K562 (cell line): ENCODE measurements at regions not wholly inside any gene's neighbourhood (a gene's known extent, or its start where the extent isn't known, plus 50 kb on each side); places are given as distances from the start of the nearest gene placed in this dataset.

ENCODE experiments used
- ATAC-seq: fragments of 200-7000 bp; cut with Tn5 transposase; 3 replicates; pipeline ENCODE4 v1.9.1; 2020; ENCODE audit warnings: moderate library complexity
- BruUV-seq: library from RNA; stranded (reverse); fragments of 400-500 nt; replicated peaks from 2 replicates; lab custom pipeline; 2021; lab: Mats Ljungman, UMichigan
- CTCF ChIA-PET: fragments of 300-600 bp; formaldehyde crosslinking; extraction: SDS; loops from one replicate; lab custom pipeline; 2021; ENCODE audit warnings: low intra/inter-chr PET ratio; lab: Yijun Ruan, JAX
- POLR2A ChIA-PET: fragments of 300-600, 350-650 bp; sonication (Branson Sonifier 250); formaldehyde crosslinking; extraction: SDS; loops from one replicate; lab custom pipeline; 2021; ENCODE audit warnings: antibody characterized with exemption, inconsistent platforms; lab: Yijun Ruan, JAX
- DNase-seq, 4 experiments: peaks; one replicate each; pipeline versions ENCODE4 v3.0.0 to v3.0.0-alpha.2; 2011 to 2018; ENCODE audit warnings: low spot score in 3 of 4, mixed read lengths in 3 of 4; ENCODE audit errors: extremely low read depth in 1 of 4
- FAIRE-seq: peaks from 2 replicates; lab custom pipeline; 2011; peaks lifted over from hg19 to GRCh38; lab: Jason Lieb, UNC
- H2AFZ ChIP-seq: 2 replicates; pipeline ENCODE4 v1.6.0; 2011; ENCODE audit warnings: low read depth, low read length, control low read depth, inconsistent platforms
- H3K27ac ChIP-seq: fragments of 200-600 bp; 3 replicates; pipeline ENCODE4 v1.8.0; 2011; ENCODE audit warnings: low read depth, mild to moderate bottlenecking, control low read depth, inconsistent platforms, low read length, moderate library complexity, mixed read lengths; ENCODE audit errors: extremely low read depth
- H3K27me3 ChIP-seq, 2 experiments: fragments of 300-600 bp in 1 of 2; 2 replicates in 1 of 2; 3 replicates in 1 of 2; pipeline versions ENCODE4 v1.6.0 to v1.8.0; 2011; ENCODE audit warnings: inconsistent platforms in 2 of 2, low read length in 2 of 2, mild to moderate bottlenecking in 1 of 2, mixed read lengths in 1 of 2, moderate library complexity in 1 of 2; ENCODE audit not compliant: control insufficient read depth in 2 of 2, insufficient read depth in 2 of 2
- H3K36me3 ChIP-seq: fragments of 300-600 bp; 3 replicates; pipeline ENCODE4 v1.8.0; 2011; ENCODE audit warnings: mild to moderate bottlenecking, low read length, inconsistent platforms; ENCODE audit not compliant: control insufficient read depth, insufficient read depth
- H3K4me1 ChIP-seq, 2 experiments: fragments of 200-600 bp in 1 of 2; replicated peaks in 1 of 2; 2 replicates in 1 of 2; 3 replicates in 1 of 2; pipeline versions ENCODE4 v1.5.1 to v1.8.0; 2011; ENCODE audit warnings: inconsistent platforms in 2 of 2, low read length in 2 of 2, mild to moderate bottlenecking in 1 of 2, mixed read lengths in 1 of 2, moderate library complexity in 1 of 2; ENCODE audit not compliant: control insufficient read depth in 2 of 2, insufficient read depth in 2 of 2
- H3K4me2 ChIP-seq: 2 replicates; pipeline ENCODE4 v1.6.1; 2011; ENCODE audit warnings: low read length, control low read depth, inconsistent platforms, mixed read lengths; ENCODE audit not compliant: insufficient read depth
- H3K4me3 ChIP-seq: fragments of 200-600 bp; sonication (generic), shearing (Covaris generic); 2 replicates; pipeline ENCODE4 v1.5.1; 2016; ENCODE audit warnings: control low read depth, inconsistent platforms
- H3K79me2 ChIP-seq: fragments of 200-600 bp; 3 replicates; pipeline ENCODE4 v1.8.0; 2011; ENCODE audit warnings: low read length, inconsistent platforms; ENCODE audit not compliant: control insufficient read depth, insufficient read depth
- H3K9ac ChIP-seq, 2 experiments: 2 replicates each; pipeline versions ENCODE4 v1.6.0 to v1.6.1; 2011; ENCODE audit warnings: low read depth in 2 of 2, low read length in 2 of 2, control low read depth in 1 of 2, inconsistent platforms in 1 of 2, mild to moderate bottlenecking in 1 of 2, mixed read lengths in 1 of 2; ENCODE audit not compliant: insufficient read depth in 1 of 2
- H3K9me1 ChIP-seq: one replicate; pipeline ENCODE4 v1.6.0; 2011; ENCODE audit warnings: inconsistent platforms, mild to moderate bottlenecking, low read length, moderate library complexity; ENCODE audit not compliant: control insufficient read depth, insufficient read depth
- H3K9me3 ChIP-seq: replicated peaks from 2 replicates; pipeline ENCODE4 v1.5.1; 2011; ENCODE audit warnings: low read depth, low read length, inconsistent platforms; ENCODE audit not compliant: control insufficient read depth, insufficient read depth
- H4K20me1 ChIP-seq: replicated peaks from 2 replicates; pipeline ENCODE4 v1.6.1; 2011; ENCODE audit warnings: low read length, inconsistent platforms, mixed read lengths; ENCODE audit not compliant: control insufficient read depth, insufficient read depth
- GABPB2 ChIP-seq: fragments of 250-450 bp; sonication (Bioruptor Pico); conservative IDR thresholded peaks from 2 replicates; pipeline ENCODE4 v1.5.1; 2021; ENCODE audit warnings: mild to moderate bottlenecking
- GATAD2B ChIP-seq: fragments of 450-650 bp; IDR thresholded peaks from 2 replicates; pipeline ENCODE4 v1.6.1; 2017; ENCODE audit warnings: mild to moderate bottlenecking, borderline replicate concordance
- LARP7 ChIP-seq: fragments of 450-650 bp; IDR thresholded peaks from 2 replicates; pipeline ENCODE4 v1.6.1; 2016
- NCOR1 ChIP-seq: fragments of 450-650 bp; IDR thresholded peaks from 2 replicates; pipeline ENCODE4 v1.6.1; 2016; ENCODE audit warnings: mild to moderate bottlenecking, moderate library complexity
- NFIC ChIP-seq: fragments of 450-650 bp; IDR thresholded peaks from 2 replicates; pipeline ENCODE4 v1.6.1; 2017; ENCODE audit warnings: mild to moderate bottlenecking, inconsistent platforms
- NFRKB ChIP-seq: fragments of 450-650 bp; IDR thresholded peaks from 2 replicates; pipeline ENCODE4 v1.6.1; 2016; ENCODE audit warnings: low read depth
- POU5F1 ChIP-seq: fragments of 150-350 bp; IDR thresholded peaks from 2 replicates; pipeline ENCODE4 v1.6.1; 2014; ENCODE audit warnings: borderline replicate concordance, low read length, low read depth, mild to moderate bottlenecking; ENCODE audit not compliant: partially characterized antibody
- ZNF655 ChIP-seq: fragments of 250-450 bp; sonication (Bioruptor Pico); IDR thresholded peaks from 2 replicates; pipeline ENCODE4 v1.5.0; 2021
- WGBS: fragments of 100-300 bp; shearing (Covaris generic); methylation state at CpG from one replicate; pipeline ENCODE4 v1.1.6; 2016; ENCODE audit warnings: low coverage, mixed read lengths; ENCODE audit not compliant: insufficient coverage; ENCODE audit errors: missing lambda C conversion rate; 5-methylcytosine and 5-hydroxymethylcytosine counted together
- in situ Hi-C: fragments of 300-500 bp; cut with MboI; formaldehyde crosslinking; loops from 4 replicates; pipeline ENCODE4 v1.15.0; 2018; ENCODE audit warnings: inconsistent platforms, mixed read lengths
- intact Hi-C: fragments of 100-400 bp; cut with micrococcal nuclease; formaldehyde crosslinking; loops from 2 replicates; pipeline ENCODE4 v1.14.2; 2022

GRCh38 chr2:195320413-195320973 lies 336.5 kb upstream of the SLC39A10 start:
- DNase-seq (no peak), FAIRE-seq (no peak), ATAC-seq (no peak)
- Histone ChIP-seq H3K36me3 (no peaks in the 10 kb centered on the region), H3K27ac (no peak overlapping the region), H3K4me1 (no peaks in the 10 kb centered on the region; a peak in 2 of 5 replicates), H4K20me1 (no peaks in the 10 kb centered on the region), H3K9ac (no peak overlapping the region), H2AFZ (no peak overlapping the region), H3K4me3 (no peak overlapping the region), H3K9me1 (no peaks in the 10 kb centered on the region), H3K9me3 (peaks cover 4% of the 10 kb centered on the region; the same call in 1 of the 2 replicates), H3K27me3 (no peaks in the 10 kb centered on the region), H3K4me2 (no peak overlapping the region), H3K79me2 (no peaks in the 10 kb centered on the region)
- WGBS = 92% methylated on average over 1 of the region's 1 CpG
- TF ChIP-seq POU5F1 = no peak
- no peak for TF ChIP-seq LARP7
- no peak for TF ChIP-seq NFRKB
- no peak for TF ChIP-seq ZNF655 (CRISPR knock-in tag)
- TF ChIP-seq NCOR1 = no peak
- no peak for TF ChIP-seq GABPB2
- TF ChIP-seq GATAD2B = no peak
- TF ChIP-seq NFIC = no peak
- intact Hi-C loops = loop anchor here (5.0 to 10.0 kb wide), 2 partner anchors 84 to 167 kb away; no protein-coding TSS in a partner anchor
- CTCF ChIA-PET = no interaction called here
- POLR2A ChIA-PET = interaction anchor here (1.1 kb wide), 1 partner anchor 339 kb away, joined by 3 read pairs; no protein-coding TSS in a partner anchor
- in situ Hi-C loops = loop anchor here (10.0 kb wide), 1 partner anchor 334 kb away; the partner anchor contains the start of gene SLC39A10
- no TSS peak for BruUV-seq
